ENCODE measurements at regions not wholly inside any gene's neighbourhood (a gene's known extent, or its start where the extent isn't known, plus 50 kb on each side); places are given as distances from the start of the nearest gene placed in this dataset.

- DNase-seq = no peak
These were observed 93.7 kb upstream of the KLHL29 start for GRCh38 chr2:23291239-23291638.

- DNase-seq = no peak
These were observed 93.0 kb upstream of the KLHL29 start for GRCh38 chr2:23292024-23292423.

- DNase-seq = no peak
These were observed 91.9 kb upstream of the KLHL29 start for GRCh38 chr2:23293063-23293462.

GRCh38 chr2:23293731-23294130, 91.2 kb upstream of the KLHL29 start:
- no peak for DNase-seq

DNA sequence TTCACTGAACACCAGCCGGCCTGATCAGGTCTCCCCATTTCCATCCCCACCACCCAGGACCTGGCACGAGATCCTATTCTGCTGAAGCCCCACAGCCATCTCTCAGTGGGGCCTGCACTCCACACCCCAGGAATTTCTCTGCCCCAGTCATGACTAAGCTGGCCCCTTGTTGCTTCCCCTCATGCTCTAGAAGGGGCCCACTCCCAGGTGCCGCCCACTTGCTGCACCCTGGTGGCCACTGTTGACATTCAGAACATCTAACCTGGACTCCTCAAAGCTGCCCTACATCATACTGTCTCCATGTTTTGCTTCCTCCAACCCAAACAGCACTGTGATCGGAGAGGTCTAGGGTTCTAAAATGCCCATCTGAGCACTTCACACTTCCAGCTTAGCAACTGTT, 90.7 kb upstream of the KLHL29 start:
- DNase-seq = no peak

DNA sequence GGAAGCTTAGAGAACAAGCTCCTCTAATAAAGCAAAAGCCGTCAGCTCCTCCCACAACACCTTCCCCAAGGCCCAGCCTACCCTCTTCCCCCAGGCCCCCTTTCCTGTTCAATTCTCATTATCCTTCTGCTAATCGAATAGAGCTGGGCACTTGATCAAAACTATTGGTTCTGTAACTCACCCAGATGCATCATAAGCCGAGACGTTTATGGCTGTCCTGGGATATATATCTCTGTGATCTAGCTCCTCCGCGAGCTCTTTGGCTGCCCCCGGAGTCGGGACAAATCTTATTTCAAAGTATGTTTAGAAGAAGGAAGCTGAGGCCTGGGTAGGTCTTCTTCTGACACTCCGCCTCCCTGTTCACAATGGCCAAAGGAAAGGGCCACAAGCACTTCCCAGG, 88.3 kb upstream of the KLHL29 start:
- no peak for DNase-seq

DNA sequence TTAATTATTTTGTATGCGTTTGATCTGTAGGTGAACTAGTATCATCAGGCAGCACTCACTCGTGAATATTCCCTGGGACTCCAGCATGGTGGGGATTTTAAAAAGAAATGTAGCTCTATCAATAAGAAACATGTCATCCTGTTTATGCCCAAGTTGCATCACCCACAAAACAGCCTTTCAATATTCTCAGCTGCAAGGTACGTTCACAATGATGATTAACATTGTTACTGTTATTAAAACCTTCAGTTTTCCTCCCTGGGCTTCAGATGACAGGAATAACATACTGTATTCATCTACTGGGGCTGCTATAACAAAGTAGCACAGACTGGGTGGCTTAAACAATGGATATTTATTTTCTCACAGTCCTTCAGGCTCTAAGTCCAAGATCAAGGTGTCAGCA, 87.9 kb upstream of the KLHL29 start:
- DNase-seq = no peak

DNA sequence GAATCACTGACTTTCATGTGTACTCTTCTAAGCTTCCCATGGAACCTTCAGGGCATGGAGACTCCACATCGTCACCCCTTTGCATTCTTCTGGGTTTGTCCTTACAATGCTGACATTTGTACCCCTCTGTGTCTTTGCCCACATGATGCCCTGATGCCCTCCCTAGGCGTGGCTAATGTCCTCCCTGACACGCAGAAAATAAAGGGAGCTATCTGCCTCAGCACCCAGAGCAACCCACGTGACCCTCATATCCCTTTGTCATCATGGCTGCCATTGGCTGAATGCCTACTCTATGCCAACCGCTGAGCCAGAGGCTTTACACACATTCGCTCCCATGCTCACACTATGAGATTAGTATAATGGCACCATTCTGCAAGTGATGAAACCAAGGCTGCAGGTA, 86.4 kb upstream of the KLHL29 start:
- DNase-seq = no peak

DNA sequence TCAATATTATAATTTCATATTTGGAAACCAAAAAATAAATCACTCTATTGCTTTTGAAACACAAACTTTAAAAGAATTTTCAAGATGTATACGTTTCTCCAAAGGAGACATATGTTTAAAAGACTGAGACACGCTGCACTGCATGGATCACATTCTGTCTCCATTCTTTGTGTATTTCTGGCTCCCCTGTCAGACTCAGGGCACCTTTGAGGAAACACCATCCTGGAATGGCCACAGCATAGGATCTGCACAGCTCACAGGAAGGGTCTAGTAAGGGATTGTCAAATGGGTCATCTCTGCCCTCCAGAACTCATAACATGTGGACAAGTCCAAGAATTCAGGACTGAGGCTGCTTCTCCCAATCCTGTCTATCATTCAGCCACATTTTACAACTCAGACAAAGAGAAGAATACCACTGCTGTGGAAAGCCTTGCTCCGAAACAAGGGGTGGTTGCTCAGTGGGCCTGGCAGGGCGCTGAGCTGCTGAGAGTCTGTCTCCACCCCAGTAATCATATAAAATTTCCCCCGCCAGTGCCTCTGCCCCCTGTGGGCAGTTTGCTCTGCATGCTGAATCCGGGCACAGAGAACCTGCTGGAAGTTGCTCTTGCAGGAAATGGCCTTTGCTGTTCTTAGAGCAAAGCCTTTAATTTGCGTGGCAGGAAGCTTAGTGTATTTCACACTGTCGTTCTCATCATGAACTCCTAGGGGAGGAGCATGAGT, 85.3 kb upstream of the KLHL29 start:
- no peak for DNase-seq

GRCh38 chr2:23301136-23301535, 83.8 kb upstream of the KLHL29 start:
- DNase-seq = no peak

GRCh38 chr2:23302591-23302990, 82.4 kb upstream of the KLHL29 start:
- no peak for DNase-seq

- no peak for DNase-seq
These were observed 78.6 kb upstream of the KLHL29 start for GRCh38 chr2:23306401-23306800.

DNA sequence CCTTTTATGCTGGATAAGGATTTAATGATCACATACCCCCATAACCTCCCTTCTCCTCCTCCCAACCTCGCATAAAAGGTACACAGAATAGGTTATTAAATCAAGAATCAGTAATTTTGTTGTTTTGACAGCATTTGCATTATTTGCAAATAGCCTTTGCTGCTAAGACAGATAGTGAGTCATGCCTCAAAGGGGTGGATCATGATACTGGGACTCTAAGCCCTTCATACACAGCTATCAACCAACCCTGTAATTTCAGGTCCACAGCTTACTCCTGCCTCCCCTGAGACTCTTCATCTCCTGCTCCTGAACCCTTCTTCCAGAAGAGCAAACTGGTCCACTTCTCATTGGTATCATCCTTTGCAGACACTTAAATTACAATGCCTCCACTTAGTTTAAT, 73.8 kb upstream of the KLHL29 start:
- no peak for DNase-seq

DNA sequence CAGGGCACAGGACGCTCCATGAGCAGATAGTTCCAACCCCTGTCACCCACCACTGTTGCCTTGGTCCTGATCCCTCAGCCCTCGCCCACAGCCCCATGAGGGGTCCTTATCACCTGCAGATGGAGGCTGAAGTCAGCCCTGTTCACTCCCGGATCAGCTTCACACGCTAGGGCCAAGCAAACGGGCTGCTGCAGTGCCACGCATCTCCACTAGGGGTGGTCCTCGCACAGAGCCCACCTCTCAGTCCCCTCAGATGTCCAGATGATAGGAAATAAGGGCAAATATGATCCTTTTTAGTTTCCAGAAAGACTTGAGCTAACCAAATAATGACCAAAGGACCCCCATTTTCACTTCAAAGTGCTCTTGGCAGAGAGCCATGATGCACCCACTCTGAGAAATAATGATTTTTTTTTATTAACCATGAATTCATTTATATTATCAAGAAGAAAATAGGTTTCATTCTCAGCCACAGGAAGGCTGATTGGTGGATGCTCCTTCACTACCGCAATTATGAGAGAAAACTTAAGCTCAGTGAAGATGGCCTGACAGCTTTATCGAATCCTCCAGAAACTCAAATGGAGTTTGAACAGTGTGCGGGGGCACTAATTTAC, 71.9 kb upstream of the KLHL29 start:
- DNase-seq = no peak

DNA sequence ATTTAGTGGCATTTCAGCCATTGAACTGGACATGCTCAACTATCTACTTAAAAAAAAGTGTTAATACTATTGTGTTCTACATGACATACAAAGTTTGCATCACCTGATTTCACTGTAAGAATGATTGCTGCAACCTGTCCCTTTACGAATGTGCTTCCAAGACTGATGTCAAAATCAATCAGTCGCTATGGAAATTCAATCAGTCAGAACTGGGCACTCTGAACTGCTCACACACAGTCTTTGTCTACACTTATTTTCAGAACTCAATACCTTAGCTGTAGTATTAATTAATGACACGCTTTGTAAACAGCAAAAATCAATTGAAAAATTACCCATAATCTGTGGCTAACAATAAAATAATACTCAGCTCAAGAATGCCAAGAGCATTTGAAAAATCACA, 70.3 kb upstream of the KLHL29 start:
- no peak for DNase-seq

- no peak for DNase-seq
These were observed 64.9 kb upstream of the KLHL29 start for GRCh38 chr2:23320058-23320457.

DNA sequence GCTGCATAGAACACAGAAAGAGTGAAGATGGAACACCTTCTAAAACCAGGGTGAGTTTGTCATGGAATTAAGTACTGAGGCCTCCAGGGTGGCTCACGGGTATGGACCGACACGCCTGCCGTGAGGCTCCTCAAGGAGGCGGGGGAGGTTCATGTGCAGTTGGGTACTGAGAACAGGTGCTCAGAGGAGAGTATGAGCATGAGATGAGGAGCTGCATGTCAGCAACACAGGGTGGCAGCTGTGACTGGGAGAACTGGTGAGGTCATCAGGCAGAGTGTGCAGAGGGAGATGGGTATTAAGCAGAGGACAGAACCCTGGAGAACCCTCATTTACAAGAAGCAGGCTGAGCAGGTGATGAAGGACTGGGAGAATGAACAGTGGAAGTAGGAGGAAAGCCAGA, 63.2 kb upstream of the KLHL29 start:
- no peak for DNase-seq

DNA sequence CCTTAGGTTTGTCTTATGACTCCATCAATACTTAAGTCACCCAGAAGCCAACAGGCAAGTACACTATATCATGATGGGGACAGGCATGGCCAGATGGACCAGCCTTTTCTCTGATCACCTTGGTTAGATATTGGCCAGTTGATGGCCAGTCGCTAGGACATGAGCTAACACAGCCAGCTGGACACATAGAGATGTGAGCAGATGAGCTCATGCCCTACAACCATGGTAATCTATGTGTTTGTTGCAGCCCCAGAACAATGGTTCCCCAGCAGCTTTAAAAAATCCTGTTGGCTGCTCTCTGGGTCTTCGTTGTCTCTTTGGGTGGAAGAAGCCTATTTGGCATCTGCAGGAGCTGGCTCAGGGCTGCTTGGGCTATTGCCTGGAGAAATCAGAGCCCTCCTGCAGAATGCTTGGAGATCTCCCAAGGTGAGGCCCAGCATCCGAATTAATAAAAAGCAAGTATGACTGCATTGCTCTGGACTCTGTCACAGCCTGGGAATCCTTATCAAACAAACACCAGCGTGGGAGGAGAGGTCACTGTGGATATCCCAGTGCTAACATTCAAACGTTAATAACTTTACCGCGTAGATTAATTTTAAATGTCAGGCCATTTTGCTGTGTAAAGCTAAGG, 62.3 kb upstream of the KLHL29 start:
- DNase-seq = no peak

- no peak for DNase-seq
These were observed 61.6 kb upstream of the KLHL29 start for GRCh38 chr2:23323198-23323916.

- peak; percentile 21 for DNase-seq
These were observed 60.9 kb upstream of the KLHL29 start for GRCh38 chr2:23323917-23324680.

DNA sequence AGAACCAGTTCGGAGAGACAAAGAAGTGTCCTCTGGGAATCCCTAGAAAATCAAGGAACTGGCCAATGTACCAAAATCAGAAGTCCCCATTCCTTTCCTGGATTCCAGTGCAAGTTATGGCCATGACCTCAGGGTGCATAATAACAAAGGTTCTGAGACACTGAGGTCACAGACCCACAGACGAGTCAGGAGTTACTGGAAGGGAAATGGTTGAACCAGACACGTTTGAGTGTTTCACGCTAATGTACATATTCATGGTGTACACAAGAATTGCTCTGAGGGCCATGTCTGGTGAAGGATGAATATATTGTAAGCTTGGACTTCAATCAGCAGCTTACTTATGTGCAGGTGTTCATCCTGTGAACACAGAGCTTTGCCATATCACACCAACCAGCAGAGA, 58.6 kb upstream of the KLHL29 start:
- DNase-seq = no peak

DNA sequence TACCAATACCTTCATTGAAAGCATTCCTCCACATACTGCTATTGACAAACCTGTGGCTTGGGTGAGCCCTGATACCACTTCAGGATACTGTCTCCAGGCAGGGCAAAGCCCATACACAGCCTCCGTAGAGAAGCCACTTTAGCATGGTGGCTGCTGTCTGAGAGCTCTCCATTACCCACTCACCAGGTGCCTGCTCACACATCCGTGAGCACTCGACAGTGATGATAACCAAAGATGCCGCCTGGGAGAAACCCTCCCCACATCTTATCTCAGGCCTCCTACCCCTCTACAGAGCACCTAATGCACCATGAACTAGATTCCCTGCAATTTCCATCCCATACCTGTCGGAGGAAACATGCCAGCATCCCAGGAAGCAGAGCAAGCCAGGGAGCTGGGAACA, 57.6 kb upstream of the KLHL29 start:
- peak; percentile 85 for DNase-seq

- no peak for DNase-seq
These were observed 57.1 kb upstream of the KLHL29 start for GRCh38 chr2:23327887-23328286.

All from DMS79 treated with DMSO at 0.1 percent for 48 hours (cell line).